Mesothelial cell of epicardium (in vitro differentiated cells): ENCODE measurements at regions not wholly inside any gene's neighbourhood (a gene's known extent, or its start where the extent isn't known, plus 50 kb on each side); places are given as distances from the start of the nearest gene placed in this dataset.
A peak's percentile ranks its signal among the peaks of the same experiment; 100 is the strongest.

ENCODE experiments used
- DNase-seq, 2 experiments: peaks; one replicate each; pipeline ENCODE4 v3.0.0; 2021; ENCODE audit warnings: low spot score in 2 of 2; ENCODE audit not compliant: unreplicated experiment in 2 of 2
- H3K27ac Mint-ChIP-seq: 2 replicates; pipeline ENCODE4 v1.8.0; 2021; ENCODE audit warnings: mixed read lengths
- H3K27me3 Mint-ChIP-seq: 2 replicates; pipeline ENCODE4 v1.8.0; 2021; ENCODE audit warnings: low read depth, mixed read lengths
- H3K36me3 Mint-ChIP-seq: 2 replicates; pipeline ENCODE4 v1.8.0; 2021; ENCODE audit warnings: mixed read lengths
- H3K4me1 Mint-ChIP-seq: 2 replicates; pipeline ENCODE4 v1.8.0; 2021; ENCODE audit warnings: mixed read lengths
- H3K4me3 Mint-ChIP-seq: 2 replicates; pipeline ENCODE4 v1.8.0; 2021; ENCODE audit warnings: mild to moderate bottlenecking, moderate library complexity, mixed read lengths
- H3K9me3 Mint-ChIP-seq: 2 replicates; pipeline ENCODE4 v1.8.0; 2021; ENCODE audit warnings: mixed read lengths
- CTCF ChIP-seq: fragments of 200-600 bp; sonication (generic); IDR thresholded peaks from one replicate; pipeline ENCODE4 v1.5.0; 2021; ENCODE audit warnings: antibody characterized with exemption; ENCODE audit not compliant: unreplicated experiment

- Mint-ChIP-seq H3K4me1 (peaks cover 11% of the 10 kb centered on the region), H3K27ac (peak overlapping the region; percentile 83), H3K4me3 (no peak overlapping the region), H3K9me3 (peaks cover 4% of the 10 kb centered on the region), H3K36me3 (no peaks in the 10 kb centered on the region), H3K27me3 (no peaks in the 10 kb centered on the region)
- TF ChIP-seq CTCF, result no peak
- DNase-seq, result no peak
These were observed 830.2 kb upstream of the SORCS1 start for GRCh38 chr10:107994621-107995270.

GRCh38 chr10:107986571-107986970 lies 822.1 kb upstream of the SORCS1 start:
- Mint-ChIP-seq H3K4me3 (no peak overlapping the region), H3K27ac (no peak overlapping the region), H3K4me1 (peaks cover 2% of the 10 kb centered on the region), H3K9me3 (peaks cover 4% of the 10 kb centered on the region), H3K36me3 (no peaks in the 10 kb centered on the region), H3K27me3 (peaks cover 5% of the 10 kb centered on the region)
- TF ChIP-seq CTCF, result no peak
- no peak for DNase-seq

- no peak for DNase-seq
- Mint-ChIP-seq H3K4me3 (no peak overlapping the region), H3K9me3 (no peaks in the 10 kb centered on the region), H3K36me3 (no peaks in the 10 kb centered on the region), H3K27me3 (peaks cover 12% of the 10 kb centered on the region), H3K4me1 (peaks cover 2% of the 10 kb centered on the region), H3K27ac (no peak overlapping the region)
- no peak for TF ChIP-seq CTCF
These were observed 820.1 kb upstream of the SORCS1 start for GRCh38 chr10:107984581-107984980.

GRCh38 chr10:107984149-107984548 lies 819.6 kb upstream of the SORCS1 start:
- Mint-ChIP-seq H3K27me3 (peaks cover 12% of the 10 kb centered on the region), H3K4me3 (no peak overlapping the region), H3K4me1 (peaks cover 2% of the 10 kb centered on the region), H3K36me3 (no peaks in the 10 kb centered on the region), H3K9me3 (no peaks in the 10 kb centered on the region), H3K27ac (no peak overlapping the region)
- no peak for TF ChIP-seq CTCF
- DNase-seq, result no peak

- H3K27me3 Mint-ChIP-seq, result peaks cover 7% of the 10 kb centered on the region
- no peaks in the 10 kb centered on the region for H3K36me3 Mint-ChIP-seq
- DNase-seq, result no peak
- peaks cover 11% of the 10 kb centered on the region for H3K9me3 Mint-ChIP-seq
- no peaks in the 10 kb centered on the region for H3K4me1 Mint-ChIP-seq
- H3K4me3 Mint-ChIP-seq, result no peak overlapping the region
- no peak for TF ChIP-seq CTCF
- no peak overlapping the region for H3K27ac Mint-ChIP-seq
These were observed 813.9 kb upstream of the SORCS1 start for GRCh38 chr10:107978455-107978854.

GRCh38 chr10:107971973-107972372 lies 807.5 kb upstream of the SORCS1 start:
- H3K4me1 Mint-ChIP-seq, result no peaks in the 10 kb centered on the region
- H3K9me3 Mint-ChIP-seq, result peaks cover 13% of the 10 kb centered on the region
- no peaks in the 10 kb centered on the region for H3K27me3 Mint-ChIP-seq
- H3K4me3 Mint-ChIP-seq, result no peak overlapping the region
- H3K36me3 Mint-ChIP-seq, result no peaks in the 10 kb centered on the region
- DNase-seq, result no peak
- no peak for TF ChIP-seq CTCF
- no peak overlapping the region for H3K27ac Mint-ChIP-seq
